GM23338 (cell line): ENCODE measurements at regions not wholly inside any gene's neighbourhood (a gene's known extent, or its start where the extent isn't known, plus 50 kb on each side); places are given as distances from the start of the nearest gene placed in this dataset.

ENCODE experiments used
- ATAC-seq: fragments of 200-7000 bp; cut with Tn5 transposase; 3 replicates; pipeline ENCODE4 v1.9.1; 2020
- DNase-seq: peaks from one replicate; pipeline ENCODE4 v3.0.0-alpha.2; 2015; ENCODE audit warnings: low spot score
- H2AFZ ChIP-seq: fragments of 200-600 bp; sonication (generic); 2 replicates; pipeline ENCODE4 v1.8.0; 2016; ENCODE audit warnings: antibody characterized with exemption, mild to moderate bottlenecking, moderate library complexity
- H3F3A ChIP-seq: fragments of 200-600 bp; sonication (generic); replicated peaks from 2 replicates; pipeline ENCODE4 v1.8.0; 2017; ENCODE audit warnings: antibody characterized with exemption, mixed run types, low read depth
- H3K27ac ChIP-seq: fragments of 200-600 bp; sonication (generic); 2 replicates; pipeline ENCODE4 v1.6.1; 2016; ENCODE audit warnings: low read depth
- H3K27me3 ChIP-seq: fragments of 200-600 bp; sonication (generic); 2 replicates; pipeline ENCODE4 v1.8.0; 2016; ENCODE audit warnings: mild to moderate bottlenecking, mixed run types, moderate library complexity; ENCODE audit not compliant: insufficient read depth
- H3K36me3 ChIP-seq: fragments of 200-600 bp; sonication (generic); 2 replicates; pipeline ENCODE4 v1.8.0; 2016; ENCODE audit warnings: mild to moderate bottlenecking; ENCODE audit not compliant: insufficient read depth
- H3K4me1 ChIP-seq: fragments of 200-600 bp; sonication (generic); 2 replicates; pipeline ENCODE4 v1.8.0; 2016; ENCODE audit warnings: mild to moderate bottlenecking, moderate library complexity; ENCODE audit not compliant: insufficient read depth
- H3K4me2 ChIP-seq: fragments of 200-600 bp; sonication (generic); 2 replicates; pipeline ENCODE4 v1.7.1; 2017; ENCODE audit warnings: mixed run types
- H3K4me3 ChIP-seq: fragments of 200-600 bp; sonication (generic); 2 replicates; pipeline ENCODE4 v1.6.1; 2016; ENCODE audit warnings: mixed run types
- H3K79me2 ChIP-seq: fragments of 200-600 bp; sonication (generic); replicated peaks from 2 replicates; pipeline ENCODE4 v1.8.0; 2017; ENCODE audit warnings: mild to moderate bottlenecking; ENCODE audit not compliant: insufficient read depth
- H3K9me2 ChIP-seq: fragments of 200-600 bp; sonication (generic); 2 replicates; pipeline ENCODE4 v1.8.0; 2017; ENCODE audit not compliant: insufficient read depth
- H4K20me1 ChIP-seq: fragments of 200-600 bp; sonication (generic); replicated peaks from 2 replicates; pipeline ENCODE4 v1.8.0; 2017; ENCODE audit warnings: mild to moderate bottlenecking; ENCODE audit not compliant: insufficient read depth
- H3K27ac Mint-ChIP-seq: 2 replicates; pipeline ENCODE4 v1.8.0; 2020; ENCODE audit warnings: inconsistent platforms, mild to moderate bottlenecking, moderate library complexity, mixed read lengths
- H3K27me3 Mint-ChIP-seq: 3 replicates; pipeline ENCODE4 v1.8.0; 2022; ENCODE audit warnings: low read depth, mild to moderate bottlenecking, moderate library complexity, mixed read lengths, inconsistent platforms; ENCODE audit not compliant: insufficient read depth, poor library complexity
- H3K36me3 Mint-ChIP-seq: 3 replicates; pipeline ENCODE4 v1.8.0; 2021; ENCODE audit warnings: low read depth, mild to moderate bottlenecking, inconsistent platforms, moderate library complexity, mixed read lengths
- H3K4me1 Mint-ChIP-seq: 3 replicates; pipeline ENCODE4 v1.8.0; 2020; ENCODE audit warnings: mild to moderate bottlenecking, inconsistent platforms, mixed read lengths
- H3K4me3 Mint-ChIP-seq: 3 replicates; pipeline ENCODE4 v1.8.0; 2021; ENCODE audit warnings: moderate library complexity, mild to moderate bottlenecking, inconsistent platforms, mixed read lengths
- H3K9me3 Mint-ChIP-seq: 3 replicates; pipeline ENCODE4 v1.8.0; 2020; ENCODE audit warnings: moderate library complexity, mild to moderate bottlenecking, inconsistent platforms, mixed read lengths
- CREB1 ChIP-seq: fragments of 250-450 bp; sonication (Bioruptor Pico); IDR thresholded peaks from 2 replicates; pipeline ENCODE4 v1.5.0; 2020; ENCODE audit warnings: low read depth, mild to moderate bottlenecking, moderate library complexity
- EZH2 ChIP-seq: fragments of 200-600 bp; sonication (generic); IDR thresholded peaks from one replicate; pipeline ENCODE4 v1.8.0; 2017; ENCODE audit warnings: antibody characterized with exemption, mild to moderate bottlenecking, low read depth; ENCODE audit not compliant: unreplicated experiment
- EZH2phosphoT487 ChIP-seq: fragments of 200-600 bp; sonication (generic); IDR thresholded peaks from one replicate; pipeline ENCODE4 v1.8.1; 2018; ENCODE audit warnings: antibody characterized with exemption; ENCODE audit not compliant: unreplicated experiment
- NANOG ChIP-seq: IDR thresholded peaks from 2 replicates; pipeline ENCODE4 v1.6.1; 2016; ENCODE audit warnings: antibody characterized with exemption, borderline replicate concordance
- POLR2AphosphoS5 ChIP-seq: IDR thresholded peaks from 2 replicates; pipeline ENCODE4 v1.6.1; 2016; ENCODE audit warnings: antibody characterized with exemption, low read depth
- STAT1 ChIP-seq: IDR thresholded peaks from one replicate; pipeline ENCODE4 v1.6.1; 2016; ENCODE audit warnings: antibody characterized with exemption; ENCODE audit not compliant: unreplicated experiment
- ZNF114 ChIP-seq: fragments of 250-450 bp; sonication (Bioruptor Pico); IDR thresholded peaks from 2 replicates; pipeline ENCODE4 v1.5.0; 2020; ENCODE audit warnings: mild to moderate bottlenecking, moderate library complexity
- ZNF331 ChIP-seq: fragments of 250-450 bp; sonication (Bioruptor Pico); IDR thresholded peaks from 2 replicates; pipeline ENCODE4 v1.5.0; 2020; ENCODE audit warnings: low read depth, mild to moderate bottlenecking, moderate library complexity
- TF ChIP-seq, protein P1 (sequence below): IDR thresholded peaks from one replicate; pipeline ENCODE4 v1.6.1; 2018; ENCODE audit warnings: antibody characterized with exemption; ENCODE audit not compliant: unreplicated experiment
- TF ChIP-seq, protein P2 (sequence below): IDR thresholded peaks from 2 replicates; pipeline ENCODE4 v1.6.1; 2016; ENCODE audit warnings: antibody characterized with exemption
- TF ChIP-seq, protein P3 (sequence below): fragments of 250-450 bp; sonication (Bioruptor Pico); IDR thresholded peaks from 2 replicates; pipeline ENCODE4 v1.5.0; 2020; ENCODE audit warnings: mild to moderate bottlenecking, moderate library complexity
- TF ChIP-seq, protein P4 (sequence below), 2 experiments: fragments of 200-600 bp in 1 of 2; sonication (generic) in 1 of 2; conservative IDR thresholded peaks; 2 replicates each; pipeline versions ENCODE4 v1.5.1 to v1.6.1; 2016 to 2017; ENCODE audit warnings: antibody characterized with exemption in 2 of 2, low read depth in 2 of 2, mild to moderate bottlenecking in 2 of 2, moderate library complexity in 1 of 2

DNA sequence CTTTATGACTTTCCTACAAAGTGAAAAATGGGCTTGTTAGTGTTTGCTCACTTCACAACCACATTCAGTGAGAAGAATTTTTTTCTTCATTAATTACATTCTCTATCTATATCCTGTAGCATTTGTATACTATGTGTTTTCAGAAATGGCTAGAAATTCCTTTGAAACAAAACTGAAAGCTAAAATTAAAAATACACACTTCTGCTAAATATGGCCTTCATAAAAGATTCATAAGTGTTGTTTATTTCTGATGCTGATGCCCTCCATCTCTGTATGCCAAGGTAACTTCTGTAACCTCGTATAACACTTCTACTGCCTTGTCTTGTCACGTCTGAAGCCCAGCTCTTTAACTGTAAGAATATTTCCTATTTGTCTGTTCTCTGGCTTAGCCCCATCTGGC lies 59.8 kb downstream of the PMAIP1 start:
- peaks cover 3% of the 10 kb centered on the region for H3K27me3 Mint-ChIP-seq
- Histone ChIP-seq H3K4me1 (no peaks in the 10 kb centered on the region), H3K4me2 (no peak overlapping the region), H4K20me1 (no peaks in the 10 kb centered on the region), H3K27me3 (no peaks in the 10 kb centered on the region), H3F3A (no peaks in the 10 kb centered on the region), H3K36me3 (no peaks in the 10 kb centered on the region), H3K79me2 (no peaks in the 10 kb centered on the region), H3K9me2 (no peaks in the 10 kb centered on the region), H2AFZ (no peak overlapping the region), H3K27ac (no peak overlapping the region), H3K4me3 (no peak overlapping the region)
- H3K36me3 Mint-ChIP-seq = no peaks in the 10 kb centered on the region
- no peak overlapping the region for H3K4me3 Mint-ChIP-seq
- no peak for TF ChIP-seq NANOG
- TF ChIP-seq STAT1 = no peak
- TF ChIP-seq, protein P1, sequence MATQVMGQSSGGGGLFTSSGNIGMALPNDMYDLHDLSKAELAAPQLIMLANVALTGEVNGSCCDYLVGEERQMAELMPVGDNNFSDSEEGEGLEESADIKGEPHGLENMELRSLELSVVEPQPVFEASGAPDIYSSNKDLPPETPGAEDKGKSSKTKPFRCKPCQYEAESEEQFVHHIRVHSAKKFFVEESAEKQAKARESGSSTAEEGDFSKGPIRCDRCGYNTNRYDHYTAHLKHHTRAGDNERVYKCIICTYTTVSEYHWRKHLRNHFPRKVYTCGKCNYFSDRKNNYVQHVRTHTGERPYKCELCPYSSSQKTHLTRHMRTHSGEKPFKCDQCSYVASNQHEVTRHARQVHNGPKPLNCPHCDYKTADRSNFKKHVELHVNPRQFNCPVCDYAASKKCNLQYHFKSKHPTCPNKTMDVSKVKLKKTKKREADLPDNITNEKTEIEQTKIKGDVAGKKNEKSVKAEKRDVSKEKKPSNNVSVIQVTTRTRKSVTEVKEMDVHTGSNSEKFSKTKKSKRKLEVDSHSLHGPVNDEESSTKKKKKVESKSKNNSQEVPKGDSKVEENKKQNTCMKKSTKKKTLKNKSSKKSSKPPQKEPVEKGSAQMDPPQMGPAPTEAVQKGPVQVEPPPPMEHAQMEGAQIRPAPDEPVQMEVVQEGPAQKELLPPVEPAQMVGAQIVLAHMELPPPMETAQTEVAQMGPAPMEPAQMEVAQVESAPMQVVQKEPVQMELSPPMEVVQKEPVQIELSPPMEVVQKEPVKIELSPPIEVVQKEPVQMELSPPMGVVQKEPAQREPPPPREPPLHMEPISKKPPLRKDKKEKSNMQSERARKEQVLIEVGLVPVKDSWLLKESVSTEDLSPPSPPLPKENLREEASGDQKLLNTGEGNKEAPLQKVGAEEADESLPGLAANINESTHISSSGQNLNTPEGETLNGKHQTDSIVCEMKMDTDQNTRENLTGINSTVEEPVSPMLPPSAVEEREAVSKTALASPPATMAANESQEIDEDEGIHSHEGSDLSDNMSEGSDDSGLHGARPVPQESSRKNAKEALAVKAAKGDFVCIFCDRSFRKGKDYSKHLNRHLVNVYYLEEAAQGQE = no peak
- TF ChIP-seq, protein P2, sequence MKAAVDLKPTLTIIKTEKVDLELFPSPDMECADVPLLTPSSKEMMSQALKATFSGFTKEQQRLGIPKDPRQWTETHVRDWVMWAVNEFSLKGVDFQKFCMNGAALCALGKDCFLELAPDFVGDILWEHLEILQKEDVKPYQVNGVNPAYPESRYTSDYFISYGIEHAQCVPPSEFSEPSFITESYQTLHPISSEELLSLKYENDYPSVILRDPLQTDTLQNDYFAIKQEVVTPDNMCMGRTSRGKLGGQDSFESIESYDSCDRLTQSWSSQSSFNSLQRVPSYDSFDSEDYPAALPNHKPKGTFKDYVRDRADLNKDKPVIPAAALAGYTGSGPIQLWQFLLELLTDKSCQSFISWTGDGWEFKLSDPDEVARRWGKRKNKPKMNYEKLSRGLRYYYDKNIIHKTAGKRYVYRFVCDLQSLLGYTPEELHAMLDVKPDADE = no peak
- TF ChIP-seq ZNF331 (CRISPR knock-in tag) = no peak
- no peak for TF ChIP-seq CREB1 (CRISPR knock-in tag)
- TF ChIP-seq EZH2phosphoT487 = no peak
- TF ChIP-seq EZH2 = no peak
- no peak for TF ChIP-seq POLR2AphosphoS5
- TF ChIP-seq, protein P3, sequence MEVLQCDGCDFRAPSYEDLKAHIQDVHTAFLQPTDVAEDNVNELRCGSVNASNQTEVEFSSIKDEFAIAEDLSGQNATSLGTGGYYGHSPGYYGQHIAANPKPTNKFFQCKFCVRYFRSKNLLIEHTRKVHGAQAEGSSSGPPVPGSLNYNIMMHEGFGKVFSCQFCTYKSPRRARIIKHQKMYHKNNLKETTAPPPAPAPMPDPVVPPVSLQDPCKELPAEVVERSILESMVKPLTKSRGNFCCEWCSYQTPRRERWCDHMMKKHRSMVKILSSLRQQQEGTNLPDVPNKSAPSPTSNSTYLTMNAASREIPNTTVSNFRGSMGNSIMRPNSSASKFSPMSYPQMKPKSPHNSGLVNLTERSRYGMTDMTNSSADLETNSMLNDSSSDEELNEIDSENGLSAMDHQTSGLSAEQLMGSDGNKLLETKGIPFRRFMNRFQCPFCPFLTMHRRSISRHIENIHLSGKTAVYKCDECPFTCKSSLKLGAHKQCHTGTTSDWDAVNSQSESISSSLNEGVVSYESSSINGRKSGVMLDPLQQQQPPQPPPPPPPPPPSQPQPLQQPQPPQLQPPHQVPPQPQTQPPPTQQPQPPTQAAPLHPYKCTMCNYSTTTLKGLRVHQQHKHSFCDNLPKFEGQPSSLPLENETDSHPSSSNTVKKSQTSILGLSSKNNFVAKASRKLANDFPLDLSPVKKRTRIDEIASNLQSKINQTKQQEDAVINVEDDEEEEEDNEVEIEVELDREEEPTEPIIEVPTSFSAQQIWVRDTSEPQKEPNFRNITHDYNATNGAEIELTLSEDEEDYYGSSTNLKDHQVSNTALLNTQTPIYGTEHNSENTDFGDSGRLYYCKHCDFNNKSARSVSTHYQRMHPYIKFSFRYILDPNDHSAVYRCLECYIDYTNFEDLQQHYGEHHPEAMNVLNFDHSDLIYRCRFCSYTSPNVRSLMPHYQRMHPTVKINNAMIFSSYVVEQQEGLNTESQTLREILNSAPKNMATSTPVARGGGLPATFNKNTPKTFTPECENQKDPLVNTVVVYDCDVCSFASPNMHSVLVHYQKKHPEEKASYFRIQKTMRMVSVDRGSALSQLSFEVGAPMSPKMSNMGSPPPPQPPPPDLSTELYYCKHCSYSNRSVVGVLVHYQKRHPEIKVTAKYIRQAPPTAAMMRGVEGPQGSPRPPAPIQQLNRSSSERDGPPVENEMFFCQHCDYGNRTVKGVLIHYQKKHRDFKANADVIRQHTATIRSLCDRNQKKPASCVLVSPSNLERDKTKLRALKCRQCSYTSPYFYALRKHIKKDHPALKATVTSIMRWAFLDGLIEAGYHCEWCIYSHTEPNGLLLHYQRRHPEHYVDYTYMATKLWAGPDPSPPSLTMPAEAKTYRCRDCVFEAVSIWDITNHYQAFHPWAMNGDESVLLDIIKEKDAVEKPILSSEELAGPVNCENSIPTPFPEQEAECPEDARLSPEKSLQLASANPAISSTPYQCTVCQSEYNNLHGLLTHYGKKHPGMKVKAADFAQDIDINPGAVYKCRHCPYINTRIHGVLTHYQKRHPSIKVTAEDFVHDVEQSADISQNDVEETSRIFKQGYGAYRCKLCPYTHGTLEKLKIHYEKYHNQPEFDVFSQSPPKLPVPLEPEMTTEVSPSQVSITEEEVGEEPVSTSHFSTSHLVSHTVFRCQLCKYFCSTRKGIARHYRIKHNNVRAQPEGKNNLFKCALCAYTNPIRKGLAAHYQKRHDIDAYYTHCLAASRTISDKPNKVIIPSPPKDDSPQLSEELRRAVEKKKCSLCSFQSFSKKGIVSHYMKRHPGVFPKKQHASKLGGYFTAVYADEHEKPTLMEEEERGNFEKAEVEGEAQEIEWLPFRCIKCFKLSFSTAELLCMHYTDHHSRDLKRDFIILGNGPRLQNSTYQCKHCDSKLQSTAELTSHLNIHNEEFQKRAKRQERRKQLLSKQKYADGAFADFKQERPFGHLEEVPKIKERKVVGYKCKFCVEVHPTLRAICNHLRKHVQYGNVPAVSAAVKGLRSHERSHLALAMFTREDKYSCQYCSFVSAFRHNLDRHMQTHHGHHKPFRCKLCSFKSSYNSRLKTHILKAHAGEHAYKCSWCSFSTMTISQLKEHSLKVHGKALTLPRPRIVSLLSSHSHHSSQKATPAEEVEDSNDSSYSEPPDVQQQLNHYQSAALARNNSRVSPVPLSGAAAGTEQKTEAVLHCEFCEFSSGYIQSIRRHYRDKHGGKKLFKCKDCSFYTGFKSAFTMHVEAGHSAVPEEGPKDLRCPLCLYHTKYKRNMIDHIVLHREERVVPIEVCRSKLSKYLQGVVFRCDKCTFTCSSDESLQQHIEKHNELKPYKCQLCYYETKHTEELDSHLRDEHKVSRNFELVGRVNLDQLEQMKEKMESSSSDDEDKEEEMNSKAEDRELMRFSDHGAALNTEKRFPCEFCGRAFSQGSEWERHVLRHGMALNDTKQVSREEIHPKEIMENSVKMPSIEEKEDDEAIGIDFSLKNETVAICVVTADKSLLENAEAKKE (CRISPR knock-in tag) = no peak
- TF ChIP-seq ZNF114 (CRISPR knock-in tag) = no peak
- TF ChIP-seq, protein P4, sequence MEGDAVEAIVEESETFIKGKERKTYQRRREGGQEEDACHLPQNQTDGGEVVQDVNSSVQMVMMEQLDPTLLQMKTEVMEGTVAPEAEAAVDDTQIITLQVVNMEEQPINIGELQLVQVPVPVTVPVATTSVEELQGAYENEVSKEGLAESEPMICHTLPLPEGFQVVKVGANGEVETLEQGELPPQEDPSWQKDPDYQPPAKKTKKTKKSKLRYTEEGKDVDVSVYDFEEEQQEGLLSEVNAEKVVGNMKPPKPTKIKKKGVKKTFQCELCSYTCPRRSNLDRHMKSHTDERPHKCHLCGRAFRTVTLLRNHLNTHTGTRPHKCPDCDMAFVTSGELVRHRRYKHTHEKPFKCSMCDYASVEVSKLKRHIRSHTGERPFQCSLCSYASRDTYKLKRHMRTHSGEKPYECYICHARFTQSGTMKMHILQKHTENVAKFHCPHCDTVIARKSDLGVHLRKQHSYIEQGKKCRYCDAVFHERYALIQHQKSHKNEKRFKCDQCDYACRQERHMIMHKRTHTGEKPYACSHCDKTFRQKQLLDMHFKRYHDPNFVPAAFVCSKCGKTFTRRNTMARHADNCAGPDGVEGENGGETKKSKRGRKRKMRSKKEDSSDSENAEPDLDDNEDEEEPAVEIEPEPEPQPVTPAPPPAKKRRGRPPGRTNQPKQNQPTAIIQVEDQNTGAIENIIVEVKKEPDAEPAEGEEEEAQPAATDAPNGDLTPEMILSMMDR (conservative IDR thresholded peaks at IDR 0.05; ENCODE audit: low read depth in 2 of 2) = no peak
- H3K4me1 Mint-ChIP-seq = peaks cover 6% of the 10 kb centered on the region; the same call in 2 of the 3 replicates
- H3K9me3 Mint-ChIP-seq = no peaks in the 10 kb centered on the region
- no peak for DNase-seq
- ATAC-seq = no peak
- no peak overlapping the region for H3K27ac Mint-ChIP-seq
